ENCODE measurements at regions not wholly inside any gene's neighbourhood (a gene's known extent, or its start where the extent isn't known, plus 50 kb on each side); places are given as distances from the start of the nearest gene placed in this dataset.

DNA sequence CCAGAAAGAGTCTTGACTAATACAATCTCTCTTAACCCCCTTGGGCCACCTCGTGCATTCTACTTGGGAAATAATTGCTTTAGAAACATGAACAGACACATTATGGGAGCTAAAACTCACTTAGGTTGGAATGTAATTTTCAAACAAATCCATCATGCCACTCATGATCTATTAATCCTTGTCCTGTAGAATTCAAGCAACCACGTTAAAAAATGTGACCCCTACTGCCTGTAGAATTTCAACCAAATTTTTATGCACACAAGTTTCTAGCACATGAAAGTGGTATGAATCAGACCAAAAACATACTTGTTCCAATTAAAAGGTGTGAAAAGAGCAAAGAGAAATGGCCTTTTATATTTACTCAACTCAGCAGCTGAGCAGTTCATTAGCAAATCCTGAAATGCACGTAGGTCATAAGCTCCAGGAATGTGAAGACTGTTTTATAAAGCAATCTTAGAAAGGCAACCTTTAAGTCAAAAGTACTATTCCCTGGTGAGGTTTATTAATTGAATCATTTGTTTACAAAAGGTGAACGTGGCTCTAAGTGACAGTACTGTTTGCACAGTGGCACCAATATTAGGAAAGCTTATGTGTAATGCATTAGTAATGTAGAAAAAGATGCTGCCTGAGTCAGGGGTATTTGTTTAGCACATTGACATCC is 459.4 kb upstream of the UBE2E3 start:
- Mint-ChIP-seq H3K36me3 (ENCODE audit: unreplicated experiment) (no peaks in the 10 kb centered on the region), H3K4me3 (ENCODE audit: unreplicated experiment) (no peak overlapping the region), H3K27me3 (ENCODE audit: unreplicated experiment) (no peaks in the 10 kb centered on the region), H3K4me1 (ENCODE audit: unreplicated experiment) (peaks cover 36% of the 10 kb centered on the region), H3K27ac (ENCODE audit: unreplicated experiment) (peak overlapping the region; percentile 58), H3K9me3 (ENCODE audit: unreplicated experiment) (no peaks in the 10 kb centered on the region)
- TF ChIP-seq, protein P1, sequence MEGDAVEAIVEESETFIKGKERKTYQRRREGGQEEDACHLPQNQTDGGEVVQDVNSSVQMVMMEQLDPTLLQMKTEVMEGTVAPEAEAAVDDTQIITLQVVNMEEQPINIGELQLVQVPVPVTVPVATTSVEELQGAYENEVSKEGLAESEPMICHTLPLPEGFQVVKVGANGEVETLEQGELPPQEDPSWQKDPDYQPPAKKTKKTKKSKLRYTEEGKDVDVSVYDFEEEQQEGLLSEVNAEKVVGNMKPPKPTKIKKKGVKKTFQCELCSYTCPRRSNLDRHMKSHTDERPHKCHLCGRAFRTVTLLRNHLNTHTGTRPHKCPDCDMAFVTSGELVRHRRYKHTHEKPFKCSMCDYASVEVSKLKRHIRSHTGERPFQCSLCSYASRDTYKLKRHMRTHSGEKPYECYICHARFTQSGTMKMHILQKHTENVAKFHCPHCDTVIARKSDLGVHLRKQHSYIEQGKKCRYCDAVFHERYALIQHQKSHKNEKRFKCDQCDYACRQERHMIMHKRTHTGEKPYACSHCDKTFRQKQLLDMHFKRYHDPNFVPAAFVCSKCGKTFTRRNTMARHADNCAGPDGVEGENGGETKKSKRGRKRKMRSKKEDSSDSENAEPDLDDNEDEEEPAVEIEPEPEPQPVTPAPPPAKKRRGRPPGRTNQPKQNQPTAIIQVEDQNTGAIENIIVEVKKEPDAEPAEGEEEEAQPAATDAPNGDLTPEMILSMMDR (IDR thresholded peaks at IDR 0.05), result no peak
- no peak for DNase-seq (ENCODE audit: extremely low spot score, unreplicated experiment)

DNA sequence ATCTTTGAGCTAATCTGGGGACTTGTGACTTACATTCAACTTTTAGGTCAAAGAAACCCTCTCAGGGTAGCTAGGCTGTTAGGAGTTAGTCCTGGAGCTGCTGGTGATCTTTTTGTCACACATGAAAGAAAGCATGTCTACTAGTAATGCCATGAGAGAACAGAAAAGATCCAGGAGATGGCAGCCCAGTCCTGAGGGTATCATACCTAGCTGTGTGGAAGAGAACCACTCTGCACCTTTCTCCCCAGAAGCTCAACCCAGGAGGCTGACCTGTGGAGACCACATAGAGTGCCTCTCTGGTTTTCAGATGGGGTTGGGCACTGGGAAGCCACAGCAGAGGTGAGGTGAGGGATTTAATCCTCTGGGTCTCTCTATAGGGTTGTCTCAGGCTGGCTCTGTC is 460.2 kb upstream of the UBE2E3 start:
- Mint-ChIP-seq H3K9me3 (ENCODE audit: unreplicated experiment) (no peaks in the 10 kb centered on the region), H3K4me3 (ENCODE audit: unreplicated experiment) (no peak overlapping the region), H3K36me3 (ENCODE audit: unreplicated experiment) (no peaks in the 10 kb centered on the region), H3K27me3 (ENCODE audit: unreplicated experiment) (no peaks in the 10 kb centered on the region), H3K4me1 (ENCODE audit: unreplicated experiment) (peaks cover 36% of the 10 kb centered on the region), H3K27ac (ENCODE audit: unreplicated experiment) (no peak overlapping the region)
- DNase-seq (ENCODE audit: extremely low spot score, unreplicated experiment), result no peak
- TF ChIP-seq, protein P1 (IDR thresholded peaks at IDR 0.05), result no peak

DNA sequence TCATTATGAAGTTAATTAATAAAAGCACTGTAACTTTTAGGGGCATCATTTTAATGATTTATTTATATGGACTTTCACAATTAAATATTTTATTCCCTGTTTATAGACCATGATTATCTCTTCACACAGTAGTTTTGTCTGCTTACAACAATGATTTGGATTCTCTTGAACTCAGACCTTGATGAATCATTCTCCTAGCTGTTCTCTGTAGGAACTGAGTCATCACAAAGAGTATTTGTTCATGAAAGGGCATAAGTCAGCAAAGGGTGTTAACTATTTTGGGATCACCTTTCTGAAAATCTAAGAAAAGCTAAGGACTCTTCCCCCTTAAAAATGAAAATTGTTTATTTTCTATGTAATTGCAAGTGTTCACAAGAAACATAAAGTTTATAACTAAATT is 461.1 kb upstream of the UBE2E3 start:
- DNase-seq (ENCODE audit: extremely low spot score, unreplicated experiment), result no peak
- H3K4me1 Mint-ChIP-seq (ENCODE audit: unreplicated experiment), result peaks cover 28% of the 10 kb centered on the region

DNA sequence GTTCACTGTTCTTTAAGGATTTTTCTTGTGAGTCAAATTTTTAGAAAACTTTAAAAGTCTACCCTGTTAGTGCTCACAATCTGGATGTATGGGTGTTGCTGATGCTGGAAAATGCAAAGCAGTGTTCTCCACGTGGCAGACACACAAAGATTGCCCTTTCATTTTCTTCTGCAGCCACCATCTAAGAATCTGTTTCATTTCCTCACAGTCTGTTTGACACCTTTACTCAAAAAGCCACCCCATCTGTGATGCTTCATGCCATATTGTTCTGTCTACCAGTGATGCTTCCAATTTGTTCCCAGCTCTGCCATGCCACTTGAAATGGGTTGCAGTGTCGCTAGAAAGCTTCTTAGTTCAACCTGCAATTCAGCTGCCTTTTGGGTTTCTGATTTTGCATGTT is 464.2 kb upstream of the UBE2E3 start:
- Mint-ChIP-seq H3K4me1 (ENCODE audit: unreplicated experiment) (peaks cover 12% of the 10 kb centered on the region), H3K36me3 (ENCODE audit: unreplicated experiment) (no peaks in the 10 kb centered on the region), H3K27ac (ENCODE audit: unreplicated experiment) (no peak overlapping the region), H3K27me3 (ENCODE audit: unreplicated experiment) (no peaks in the 10 kb centered on the region), H3K4me3 (ENCODE audit: unreplicated experiment) (no peak overlapping the region), H3K9me3 (ENCODE audit: unreplicated experiment) (no peaks in the 10 kb centered on the region)
- DNase-seq (ENCODE audit: extremely low spot score, unreplicated experiment), result no peak
- TF ChIP-seq, protein P1 (IDR thresholded peaks at IDR 0.05), result no peak

More for the DNA sequence above, 461.1 kb upstream of the UBE2E3 start:
- Mint-ChIP-seq H3K9me3 (ENCODE audit: unreplicated experiment) (no peaks in the 10 kb centered on the region), H3K36me3 (ENCODE audit: unreplicated experiment) (no peaks in the 10 kb centered on the region), H3K27ac (ENCODE audit: unreplicated experiment) (no peak overlapping the region), H3K27me3 (ENCODE audit: unreplicated experiment) (no peaks in the 10 kb centered on the region), H3K4me3 (ENCODE audit: unreplicated experiment) (no peak overlapping the region)
- TF ChIP-seq, protein P1 (IDR thresholded peaks at IDR 0.05), result no peak

DNA sequence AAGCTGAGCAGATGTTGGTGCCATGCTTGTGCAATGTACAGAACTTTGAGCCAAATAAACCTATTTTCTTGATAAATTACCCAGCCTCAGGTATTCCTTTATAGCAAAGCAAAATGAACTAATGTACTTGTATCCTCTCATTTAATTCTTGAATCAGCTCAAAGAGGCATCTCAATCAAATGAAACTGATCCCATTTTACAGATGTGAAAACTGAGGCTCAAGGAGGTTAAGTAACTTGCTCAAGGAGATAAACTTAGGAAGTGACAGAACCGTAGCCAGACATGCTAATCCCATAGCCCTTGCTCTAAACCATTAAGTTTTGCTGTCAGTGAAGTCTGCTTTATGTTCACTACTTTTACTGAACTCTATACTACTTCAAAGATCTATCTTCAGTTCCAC is 467.0 kb upstream of the UBE2E3 start:
- H3K27ac Mint-ChIP-seq (ENCODE audit: unreplicated experiment), result no peak overlapping the region
- H3K4me1 Mint-ChIP-seq (ENCODE audit: unreplicated experiment), result no peaks in the 10 kb centered on the region
- no peaks in the 10 kb centered on the region for H3K9me3 Mint-ChIP-seq (ENCODE audit: unreplicated experiment)
- TF ChIP-seq, protein P1 (IDR thresholded peaks at IDR 0.05), result no peak
- H3K4me3 Mint-ChIP-seq (ENCODE audit: unreplicated experiment), result no peak overlapping the region
- H3K27me3 Mint-ChIP-seq (ENCODE audit: unreplicated experiment), result no peaks in the 10 kb centered on the region
- no peak for DNase-seq (ENCODE audit: extremely low spot score, unreplicated experiment)
- H3K36me3 Mint-ChIP-seq (ENCODE audit: unreplicated experiment), result no peaks in the 10 kb centered on the region

All from osteocyte (in vitro differentiated cells).